Ascending aorta (tissue), 2 donors: ENCODE measurements at regions not wholly inside any gene's neighbourhood (a gene's known extent, or its start where the extent isn't known, plus 50 kb on each side); places are given as distances from the start of the nearest gene placed in this dataset.

Experiments
- DNase-seq, 2 donors: peaks; one replicate each; pipeline ENCODE4 v3.0.0-alpha.2; 2019; ENCODE audit warnings: low spot score in 2 of 2
- H3K27ac ChIP-seq, 2 donors: fragments of 200-600 bp; sonication (generic); one replicate each; pipeline ENCODE4 v1.5.1; 2016 to 2017; ENCODE audit warnings: mild to moderate bottlenecking in 1 of 2
- H3K27me3 ChIP-seq: fragments of 200-600 bp; sonication (generic); one replicate; pipeline ENCODE4 v1.5.1; 2017
- H3K36me3 ChIP-seq, 2 donors: fragments of 200-600 bp; sonication (generic); one replicate each; pipeline ENCODE4 v1.5.1; 2016
- H3K4me1 ChIP-seq, 2 donors: fragments of 200-600 bp; sonication (generic); one replicate each; pipeline ENCODE4 v1.5.1; 2016 to 2017; ENCODE audit warnings: mild to moderate bottlenecking in 1 of 2
- H3K4me3 ChIP-seq, 2 donors: fragments of 200-600 bp; sonication (generic); one replicate each; pipeline ENCODE4 v1.5.1; 2016 to 2017; ENCODE audit warnings: mild to moderate bottlenecking in 1 of 2
- H3K9me3 ChIP-seq, 2 donors: fragments of 200-600 bp; sonication (generic); one replicate each; pipeline ENCODE4 v1.5.1; 2016
- intact Hi-C: fragments of 100-400 bp; cut with DNase I; formaldehyde crosslinking; loops from one replicate; pipeline ENCODE4 v1.15.1; 2023
- TF ChIP-seq, protein P1 (sequence below), 3 experiments: fragments of 200-600 bp in 2 of 3; fragments of 450-650 bp in 1 of 3; sonication (generic) in 2 of 3; IDR thresholded peaks; one replicate each; pipeline ENCODE4 v1.5.1; 2016 to 2019; ENCODE audit warnings: antibody characterized with exemption in 3 of 3, mild to moderate bottlenecking in 1 of 3, moderate library complexity in 1 of 3

DNA sequence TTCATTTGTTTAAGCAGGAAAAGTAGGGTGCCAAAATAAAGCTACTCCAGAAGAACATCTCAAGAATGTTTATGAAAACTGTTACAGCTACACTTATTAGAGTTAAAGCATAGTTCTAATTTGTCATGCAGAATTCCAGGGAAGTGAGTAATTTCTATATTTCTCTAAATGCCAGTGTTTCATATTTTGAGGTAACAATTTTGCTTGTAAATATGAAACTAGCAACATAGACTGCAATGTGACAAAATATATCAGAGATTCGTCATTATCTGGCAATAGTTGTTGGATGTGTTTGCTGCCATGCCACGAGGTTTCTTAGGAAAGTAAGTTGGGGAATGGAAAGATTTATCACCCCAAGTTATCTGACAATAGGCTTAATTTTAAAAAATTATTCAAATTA is 424.1 kb upstream of the ZEB2 start:
- Histone ChIP-seq H3K4me1 (peaks cover 3 to 35% of the 10 kb centered on the region in 2 donors), H3K4me3 (no peak overlapping the region), H3K27ac (peak overlapping the region in 1 of 2 donors; percentile 19), H3K36me3 (no peaks in the 10 kb centered on the region), H3K27me3 (no peaks in the 10 kb centered on the region), H3K9me3 (no peaks in the 10 kb centered on the region)
- TF ChIP-seq, protein P1, sequence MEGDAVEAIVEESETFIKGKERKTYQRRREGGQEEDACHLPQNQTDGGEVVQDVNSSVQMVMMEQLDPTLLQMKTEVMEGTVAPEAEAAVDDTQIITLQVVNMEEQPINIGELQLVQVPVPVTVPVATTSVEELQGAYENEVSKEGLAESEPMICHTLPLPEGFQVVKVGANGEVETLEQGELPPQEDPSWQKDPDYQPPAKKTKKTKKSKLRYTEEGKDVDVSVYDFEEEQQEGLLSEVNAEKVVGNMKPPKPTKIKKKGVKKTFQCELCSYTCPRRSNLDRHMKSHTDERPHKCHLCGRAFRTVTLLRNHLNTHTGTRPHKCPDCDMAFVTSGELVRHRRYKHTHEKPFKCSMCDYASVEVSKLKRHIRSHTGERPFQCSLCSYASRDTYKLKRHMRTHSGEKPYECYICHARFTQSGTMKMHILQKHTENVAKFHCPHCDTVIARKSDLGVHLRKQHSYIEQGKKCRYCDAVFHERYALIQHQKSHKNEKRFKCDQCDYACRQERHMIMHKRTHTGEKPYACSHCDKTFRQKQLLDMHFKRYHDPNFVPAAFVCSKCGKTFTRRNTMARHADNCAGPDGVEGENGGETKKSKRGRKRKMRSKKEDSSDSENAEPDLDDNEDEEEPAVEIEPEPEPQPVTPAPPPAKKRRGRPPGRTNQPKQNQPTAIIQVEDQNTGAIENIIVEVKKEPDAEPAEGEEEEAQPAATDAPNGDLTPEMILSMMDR (IDR thresholded peaks at IDR 0.05), result no peak
- intact Hi-C loops, result loop anchor here (5.0 kb wide), 3 partner anchors 53 to 422 kb away; partner anchors contain the start of gene ZEB2
- no peak for DNase-seq

- Histone ChIP-seq H3K4me3 (no peak overlapping the region), H3K27ac (peak overlapping the region; percentile 19 to 49)
These were observed 423.5 kb upstream of the ZEB2 start for GRCh38 chr2:144943293-144943941.

GRCh38 chr2:144942516-144943256 is 422.8 kb upstream of the ZEB2 start:
- no peak overlapping the region for H3K4me3 ChIP-seq
- TF ChIP-seq, protein P1 (IDR thresholded peaks at IDR 0.05), result no peak
- H3K27ac ChIP-seq, result peak overlapping the region in 1 of 2 donors; percentile 49
- H3K4me1 ChIP-seq, result peaks cover 3 to 46% of the 10 kb centered on the region in 2 donors
- intact Hi-C loops, result loop anchor here (5.0 kb wide), 3 partner anchors 55 to 420 kb away; partner anchors contain the start of gene ZEB2
- no peaks in the 10 kb centered on the region for H3K9me3 ChIP-seq
- no peak for DNase-seq
- H3K36me3 ChIP-seq, result no peaks in the 10 kb centered on the region
- no peaks in the 10 kb centered on the region for H3K27me3 ChIP-seq

More at GRCh38 chr2:144943293-144943941, 423.5 kb upstream of the ZEB2 start:
- H3K9me3 ChIP-seq, result no peaks in the 10 kb centered on the region
- TF ChIP-seq, protein P1 (IDR thresholded peaks at IDR 0.05), result no peak
- H3K36me3 ChIP-seq, result no peaks in the 10 kb centered on the region
- H3K4me1 ChIP-seq, result peaks cover 3 to 41% of the 10 kb centered on the region in 2 donors
- H3K27me3 ChIP-seq, result no peaks in the 10 kb centered on the region
- intact Hi-C loops, result loop anchor here (5.0 kb wide), 3 partner anchors 54 to 421 kb away; partner anchors contain the start of gene ZEB2
- DNase-seq, result no peak

DNA sequence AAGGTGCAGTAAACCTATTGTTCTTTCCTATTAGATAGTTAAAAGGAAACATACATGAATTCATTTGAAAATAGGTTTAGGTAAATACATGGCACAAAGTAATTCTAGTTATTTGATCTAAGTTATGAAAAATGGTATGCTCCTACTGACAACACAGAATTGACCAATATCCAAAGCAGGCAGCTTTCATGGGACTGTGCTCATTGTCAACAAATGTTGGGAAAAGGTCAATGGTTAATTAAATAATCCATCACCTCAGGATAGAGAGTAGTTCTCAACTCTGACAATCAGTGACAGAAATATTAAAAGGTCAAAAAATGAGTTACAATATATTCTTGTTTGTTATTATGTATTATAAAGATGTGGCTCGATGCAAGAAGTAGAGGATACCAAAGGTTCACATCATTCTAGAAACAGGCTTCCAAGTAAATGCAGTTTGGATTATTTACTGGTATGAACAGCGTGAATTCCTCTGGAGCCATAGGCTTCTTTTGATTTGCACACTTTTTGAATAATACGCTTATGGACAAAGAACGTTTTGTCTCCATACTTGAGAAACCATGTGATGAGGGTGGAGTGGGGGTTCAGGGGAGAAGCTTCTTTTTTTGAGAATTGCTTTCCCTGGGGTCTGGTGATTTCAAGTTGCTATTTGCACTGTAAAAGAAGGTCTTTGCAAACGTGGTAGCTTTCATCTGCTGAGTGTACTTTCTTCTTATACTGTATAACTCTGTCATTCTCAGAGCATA is 422.0 kb upstream of the ZEB2 start:
- intact Hi-C loops, result loop anchor here (5.0 kb wide), 3 partner anchors 55 to 420 kb away; partner anchors contain the start of gene ZEB2
- Histone ChIP-seq H3K27me3 (no peaks in the 10 kb centered on the region), H3K4me1 (peaks cover 7 to 53% of the 10 kb centered on the region in 2 donors), H3K4me3 (no peak overlapping the region), H3K9me3 (no peaks in the 10 kb centered on the region), H3K27ac (no peak overlapping the region), H3K36me3 (no peaks in the 10 kb centered on the region)
- TF ChIP-seq, protein P1 (IDR thresholded peaks at IDR 0.05), result no peak
- no peak for DNase-seq

GRCh38 chr2:144939590-144939989 is 419.7 kb upstream of the ZEB2 start:
- DNase-seq, result no peak
- TF ChIP-seq, protein P1 (IDR thresholded peaks at IDR 0.05), result no peak
- no peaks in the 10 kb centered on the region for H3K27me3 ChIP-seq
- intact Hi-C loops, result loop anchor here (10.0 kb wide), 1 partner anchor 605 kb away; a partner anchor contains a TSS
- H3K4me3 ChIP-seq, result no peak overlapping the region
- peaks cover 7 to 56% of the 10 kb centered on the region in 2 donors for H3K4me1 ChIP-seq
- H3K9me3 ChIP-seq, result no peaks in the 10 kb centered on the region
- no peaks in the 10 kb centered on the region for H3K36me3 ChIP-seq
- H3K27ac ChIP-seq, result peak overlapping the region in 1 of 2 donors; percentile 17
